ENCODE measurements at regions not wholly inside any gene's neighbourhood (a gene's known extent, or its start where the extent isn't known, plus 50 kb on each side); places are given as distances from the start of the nearest gene placed in this dataset.

GRCh38 chr1:195618287-195618686 is 990.0 kb downstream of the KCNT2 start:
- no peak for DNase-seq

GRCh38 chr1:195617106-195617505 is 991.1 kb downstream of the KCNT2 start:
- DNase-seq: no peak

DNA sequence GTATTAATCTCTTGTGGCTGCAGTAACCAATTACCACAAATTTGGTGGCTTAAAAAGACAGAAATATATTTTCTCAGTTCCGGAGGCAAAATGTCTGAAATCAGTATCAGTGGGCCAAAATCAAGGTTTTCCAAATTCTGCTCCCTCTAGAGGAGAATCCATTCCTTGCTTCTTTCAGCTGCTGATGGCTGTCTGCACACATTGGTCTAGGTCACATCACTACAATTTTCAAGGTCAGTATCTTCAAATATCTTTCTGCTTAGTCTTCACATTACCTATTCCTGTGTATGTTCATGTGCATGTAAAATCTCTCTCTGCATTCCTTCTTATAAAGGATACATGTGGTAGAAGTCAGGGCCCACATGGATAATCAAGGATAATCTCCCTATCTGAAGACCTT is 999.4 kb downstream of the KCNT2 start:
- DNase-seq: no peak

GRCh38 chr1:195606483-195606882 is 1001.8 kb downstream of the KCNT2 start:
- no peak for DNase-seq

DNA sequence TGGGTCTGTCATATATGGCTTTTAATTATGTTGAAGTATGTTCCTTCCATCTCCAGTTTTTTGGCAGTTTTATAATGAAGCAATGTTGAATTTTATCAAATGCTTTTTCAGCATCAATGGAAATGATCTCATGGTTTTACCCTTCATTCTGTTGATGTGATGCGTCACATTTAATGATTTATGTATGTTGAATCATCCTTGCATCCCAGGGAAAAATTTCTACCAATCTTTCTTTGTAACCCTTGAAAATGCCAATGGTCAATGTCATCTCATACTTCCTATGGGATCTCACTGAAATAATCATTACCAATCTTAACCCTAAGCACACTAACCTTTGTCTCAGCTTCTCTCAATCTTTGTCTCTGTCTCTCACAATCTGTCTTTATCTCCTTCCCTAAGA is 1004.0 kb downstream of the KCNT2 start:
- DNase-seq: peak; percentile 77

DNA sequence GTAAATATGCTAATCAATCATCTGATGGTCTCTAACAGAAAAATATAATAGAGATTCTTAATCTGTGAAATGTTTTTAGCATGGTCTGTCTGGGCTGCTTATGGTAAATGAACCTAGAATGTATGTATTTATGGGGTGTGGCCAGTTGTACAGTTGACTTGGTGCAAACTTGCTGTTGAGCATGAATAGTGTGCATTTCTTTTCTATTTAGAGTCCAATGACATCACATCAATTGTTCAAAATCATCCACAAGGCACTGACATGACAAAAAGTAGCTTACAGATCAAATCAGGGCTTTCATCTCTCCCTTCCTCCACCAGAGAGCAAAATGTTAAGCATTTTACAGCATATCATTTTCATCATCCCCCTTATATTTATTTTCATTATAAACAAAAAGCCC is 1010.3 kb downstream of the KCNT2 start:
- no peak for DNase-seq

DNA sequence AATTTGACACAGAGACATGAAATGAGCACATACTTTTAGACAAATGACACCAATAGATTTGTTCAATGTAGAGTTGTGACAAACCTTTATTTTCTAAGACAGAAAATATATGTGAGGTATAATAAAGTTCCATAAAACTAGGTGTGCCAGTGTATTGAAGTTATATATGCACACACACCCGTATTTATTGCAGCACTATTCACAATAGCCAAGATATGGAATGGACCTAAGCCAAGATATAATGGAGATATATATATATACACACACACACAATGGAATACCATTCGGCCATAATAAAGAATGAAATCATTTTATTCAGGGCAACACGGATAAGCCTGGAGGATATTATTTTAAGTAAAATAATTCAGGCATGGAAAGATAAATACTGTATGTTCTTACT is 1013.5 kb downstream of the KCNT2 start:
- DNase-seq: no peak

GRCh38 chr1:195594322-195594721 is 1013.9 kb downstream of the KCNT2 start:
- DNase-seq: no peak

DNA sequence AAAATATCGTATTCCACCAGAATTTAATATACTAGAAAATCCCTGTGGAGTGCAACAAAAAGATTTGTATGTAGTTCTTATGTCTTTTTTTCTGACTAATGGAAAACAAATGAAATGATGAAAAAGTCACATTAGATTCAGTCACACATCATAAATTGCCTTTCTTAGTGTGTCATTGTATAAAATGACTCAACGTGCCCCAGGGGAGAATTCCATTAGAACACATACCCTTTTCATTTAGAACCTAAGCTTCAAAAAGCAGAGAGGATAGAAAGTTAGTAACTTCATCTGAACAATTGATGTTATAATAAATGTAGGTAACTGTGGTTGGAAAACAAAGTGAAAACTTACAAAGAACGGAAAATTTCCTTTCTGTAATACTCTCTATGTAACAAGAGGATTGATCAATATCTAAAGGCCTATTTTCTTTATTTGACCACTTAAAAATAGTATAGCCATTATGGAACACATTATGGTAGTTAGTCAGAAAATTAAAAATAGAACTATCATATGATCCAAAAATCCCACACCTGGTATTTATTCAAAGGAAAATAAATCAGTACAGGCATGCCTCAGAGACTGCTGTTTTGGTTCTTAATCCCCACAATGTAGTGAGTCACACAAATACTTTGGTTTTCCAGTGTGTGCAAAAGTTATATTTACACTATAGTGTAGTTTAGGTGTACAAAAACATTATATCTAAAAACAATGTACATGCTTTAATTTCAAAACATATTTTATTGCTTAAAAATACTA is 1016.1 kb downstream of the KCNT2 start:
- DNase-seq: peak; percentile 24

DNA sequence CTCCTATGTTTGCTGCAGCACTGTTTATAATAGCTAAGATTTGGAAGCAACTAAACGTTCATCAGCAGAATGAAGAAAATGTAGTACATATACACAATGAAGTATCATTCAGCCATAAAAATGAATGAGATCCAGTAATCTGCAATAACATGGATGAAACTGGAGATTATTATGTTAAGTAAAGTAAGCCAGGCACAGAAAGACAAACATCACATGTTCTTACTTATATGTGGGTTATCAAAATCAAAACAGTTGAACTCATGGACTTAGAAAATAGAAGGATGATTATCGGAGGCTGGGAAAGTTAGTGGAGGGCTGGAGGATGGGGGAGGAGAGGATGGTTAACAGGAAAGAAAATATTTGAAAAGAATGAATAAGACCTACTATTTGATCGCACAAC is 1017.6 kb downstream of the KCNT2 start:
- DNase-seq: no peak

DNA sequence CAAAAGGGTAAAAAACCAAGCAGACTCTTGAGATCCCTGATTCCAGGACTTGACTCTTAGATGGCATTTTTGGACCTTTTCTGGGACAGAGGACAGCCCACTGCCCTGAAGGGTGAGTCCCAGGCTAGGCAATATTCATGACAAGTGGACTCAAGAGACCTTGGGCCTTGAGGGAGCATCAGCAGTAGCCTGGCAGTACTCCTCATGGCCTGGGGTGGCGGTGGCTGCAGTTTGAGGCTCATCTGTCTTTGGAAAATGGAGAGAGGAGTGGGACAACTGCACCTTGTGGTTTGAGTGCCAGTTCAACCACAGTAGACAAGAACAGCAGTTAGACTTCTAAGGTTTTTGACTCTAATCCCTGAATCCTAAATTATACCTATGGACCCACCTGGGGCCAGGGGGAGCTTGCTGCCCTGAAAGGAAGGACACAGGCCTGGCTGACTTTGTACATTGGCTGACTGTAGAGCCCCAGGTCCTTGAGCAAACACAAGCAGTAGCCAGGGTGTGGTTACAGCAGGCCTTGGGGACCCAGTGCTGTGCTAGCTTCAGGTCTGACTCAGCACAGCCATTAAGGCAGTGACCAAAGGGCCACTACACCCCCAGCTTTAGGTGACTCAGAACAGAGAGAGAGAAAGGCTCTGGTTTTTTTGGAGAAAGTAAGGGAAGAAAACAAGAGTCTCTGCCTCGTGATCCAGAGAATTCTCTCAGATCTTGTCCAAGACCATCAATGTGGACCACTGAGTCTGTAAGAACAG is 1023.2 kb downstream of the KCNT2 start:
- no peak for DNase-seq

DNA sequence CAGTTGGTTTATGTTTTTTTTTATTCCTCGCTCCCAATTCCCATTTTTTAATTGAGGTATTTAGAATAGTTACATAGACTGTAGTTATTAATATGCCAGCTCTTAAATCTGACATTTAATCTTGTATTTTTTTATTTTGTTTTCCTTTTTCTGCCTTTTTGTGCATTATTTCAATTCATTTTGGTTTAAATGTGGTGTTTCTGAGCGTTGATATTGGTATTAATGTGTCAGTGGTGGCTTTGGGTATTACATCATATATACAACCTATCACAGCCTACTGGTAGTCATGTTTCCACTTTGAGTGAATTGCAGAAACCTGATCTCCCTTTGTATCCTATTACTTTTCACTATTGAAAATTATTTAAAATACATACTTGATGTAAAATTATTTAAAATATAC is 1027.3 kb downstream of the KCNT2 start:
- no peak for DNase-seq

GRCh38 chr1:195577748-195578147 is 1030.5 kb downstream of the KCNT2 start:
- peak; percentile 41 for DNase-seq

GRCh38 chr1:195576641-195577040 is 1031.6 kb downstream of the KCNT2 start:
- DNase-seq: no peak

DNA sequence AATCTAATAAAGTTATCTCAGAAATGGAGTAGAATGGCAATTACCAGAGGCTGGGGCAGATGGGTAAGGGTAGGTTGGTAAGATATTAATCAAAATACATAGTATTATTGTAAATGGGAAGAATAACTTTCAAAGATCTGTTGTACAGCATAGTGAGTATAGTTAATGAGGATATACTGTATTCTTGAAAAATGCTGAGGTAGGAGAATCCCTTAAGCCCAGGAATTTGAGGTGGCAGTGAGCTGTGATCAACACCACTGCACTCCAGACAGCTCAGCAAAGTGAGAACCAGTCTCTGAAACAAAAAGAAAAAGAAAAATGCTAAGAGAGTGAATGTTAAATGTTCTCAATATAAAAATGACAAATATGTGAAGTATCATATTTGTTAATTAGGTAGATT is 1033.7 kb downstream of the KCNT2 start:
- DNase-seq: no peak

GRCh38 chr1:195569934-195570333 is 1038.3 kb downstream of the KCNT2 start:
- DNase-seq: no peak

DNA sequence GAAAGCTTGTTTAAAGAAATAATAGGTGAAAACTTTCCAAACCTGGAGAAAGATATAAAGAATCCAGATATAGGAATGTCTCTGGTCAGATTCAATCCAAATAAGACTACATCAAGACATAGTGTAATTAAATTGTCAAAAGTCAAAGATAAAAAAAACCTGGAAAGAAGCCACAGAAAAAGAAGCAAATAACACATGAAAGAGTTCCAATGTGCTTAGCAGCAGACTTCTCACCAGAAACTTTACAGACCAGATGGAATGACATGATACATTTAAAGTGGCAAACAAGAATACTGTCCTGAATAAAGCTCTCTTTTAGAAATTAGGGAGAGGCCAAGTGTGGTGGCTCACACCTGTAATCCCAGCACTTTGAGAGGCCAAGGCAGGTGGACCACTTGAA is 1039.9 kb downstream of the KCNT2 start:
- no peak for DNase-seq

DNA sequence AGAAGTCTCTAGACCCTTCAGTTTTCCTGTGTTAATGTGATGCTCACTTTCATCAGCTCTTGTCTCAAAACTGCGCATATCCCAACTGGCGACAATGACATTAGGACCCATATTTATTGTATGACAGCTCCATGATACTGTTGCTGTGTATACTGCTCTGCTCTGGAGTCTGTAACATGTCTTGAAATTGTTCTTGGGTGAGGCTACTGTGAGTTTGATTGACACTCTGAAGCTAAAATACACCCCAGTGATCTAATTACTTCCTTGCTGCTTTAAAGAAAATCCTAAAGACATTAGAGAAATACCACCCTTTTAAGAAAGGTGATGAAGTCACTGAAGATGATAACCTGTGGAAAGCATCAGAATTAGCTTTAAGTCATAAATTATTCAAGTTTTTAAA is 1046.2 kb downstream of the KCNT2 start:
- DNase-seq: no peak

DNA sequence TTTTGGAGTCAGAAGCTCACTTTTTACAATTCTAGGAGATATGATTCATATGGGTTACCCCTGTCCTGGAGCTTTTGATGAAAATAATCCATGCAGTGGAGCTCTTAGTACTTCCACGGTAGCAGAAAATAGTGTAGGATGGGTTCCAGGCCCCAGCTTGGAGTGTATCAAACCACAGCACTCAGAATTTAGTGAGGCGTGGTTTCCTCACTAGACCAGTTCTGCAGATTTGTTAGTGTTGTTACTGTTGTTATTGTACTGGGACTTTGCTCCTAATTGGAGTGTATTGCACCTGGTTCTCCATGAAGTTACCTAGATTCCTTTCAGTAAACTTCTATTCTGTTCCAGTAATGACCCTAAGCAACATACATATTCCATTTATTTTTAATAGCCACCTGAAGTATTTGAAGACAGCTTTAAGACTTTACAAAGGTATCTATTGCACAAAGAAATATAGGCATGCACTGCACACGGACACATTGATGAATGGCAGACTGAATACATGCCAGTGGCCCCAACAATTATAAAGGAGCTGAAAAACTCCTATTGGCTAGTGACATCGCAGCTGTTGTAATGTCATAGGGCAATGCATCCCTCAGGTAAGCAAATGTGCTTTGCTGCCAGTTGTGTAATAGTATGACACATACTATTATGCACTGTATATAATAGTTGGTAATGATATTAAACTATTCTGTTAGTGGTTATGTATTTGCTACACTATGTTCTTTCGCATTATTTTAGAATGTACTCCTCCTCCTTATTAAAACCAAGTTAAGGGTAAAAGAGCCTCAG is 1058.0 kb downstream of the KCNT2 start:
- no peak for DNase-seq

- peak; percentile 16 for DNase-seq
Observed at GRCh38 chr1:195530961-195531360, 1077.3 kb downstream of the KCNT2 start.

DNA sequence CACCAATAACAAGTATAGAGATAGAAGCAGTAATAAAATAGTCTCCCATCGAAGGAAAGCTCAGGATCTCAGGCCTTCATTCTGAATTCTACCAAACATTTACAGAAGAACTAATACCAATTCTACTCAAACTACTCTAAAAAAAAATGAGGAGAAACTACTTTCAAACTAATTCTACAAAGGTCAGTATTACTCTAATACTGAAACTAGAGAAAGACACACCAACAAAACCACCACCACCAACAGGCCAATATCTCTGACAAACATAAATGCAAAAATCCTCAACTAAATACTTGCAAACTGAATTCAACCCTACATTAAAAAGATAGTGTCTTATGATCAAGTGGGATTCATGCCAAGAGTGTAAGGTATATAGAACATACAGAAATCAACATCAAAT is 1078.4 kb downstream of the KCNT2 start:
- no peak for DNase-seq

DNA sequence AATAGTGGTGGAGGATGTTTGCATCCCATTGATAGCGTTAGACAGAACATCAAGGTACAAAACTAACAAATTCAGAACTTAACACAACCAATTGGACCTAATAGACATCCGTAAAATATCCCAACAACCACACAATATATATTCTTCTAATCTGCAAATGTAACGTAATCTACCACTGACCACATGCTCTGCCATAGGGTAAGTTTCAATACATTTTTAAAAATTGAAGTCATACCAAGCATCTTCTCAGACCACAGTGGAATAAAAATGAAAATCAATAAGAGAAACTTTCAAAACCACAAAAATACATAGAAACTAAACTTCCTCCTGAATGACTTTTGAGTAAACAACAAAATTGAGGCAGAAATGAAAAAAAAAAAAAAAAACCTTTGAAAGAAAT is 1087.5 kb downstream of the KCNT2 start:
- no peak for DNase-seq

DNA sequence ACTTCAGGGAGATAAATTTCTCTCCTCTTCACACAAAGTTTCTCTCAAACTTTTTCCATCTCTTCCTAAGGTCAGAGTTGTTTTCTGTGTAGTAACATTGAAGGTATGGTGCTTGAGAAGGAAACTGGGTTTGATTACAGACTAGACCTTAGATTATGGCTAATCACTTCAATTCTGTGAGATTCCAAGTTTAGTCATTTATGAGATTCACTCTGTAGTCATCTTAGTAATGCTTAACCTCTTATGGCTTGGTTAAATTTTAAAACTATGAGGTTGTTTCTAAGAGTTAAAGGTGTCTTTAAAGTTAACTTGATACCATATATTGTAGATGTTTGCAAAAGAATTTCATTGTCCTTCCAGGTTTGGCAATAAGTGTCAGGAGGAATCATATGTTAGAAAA is 1092.2 kb downstream of the KCNT2 start:
- no peak for DNase-seq

- no peak for DNase-seq
Observed at GRCh38 chr1:195511501-195511900, 1096.7 kb downstream of the KCNT2 start.
